GM23248 (cell line): ENCODE measurements at regions not wholly inside any gene's neighbourhood (a gene's known extent, or its start where the extent isn't known, plus 50 kb on each side); places are given as distances from the start of the nearest gene placed in this dataset.

Source experiments
- DNase-seq: peaks from one replicate; pipeline ENCODE4 v3.0.0-alpha.2; 2015
- H2AFZ ChIP-seq: fragments of 200-600 bp; sonication (generic); 2 replicates; pipeline ENCODE4 v1.6.1; 2016; ENCODE audit warnings: antibody characterized with exemption
- H3F3A ChIP-seq: fragments of 200-600 bp; sonication (generic); 2 replicates; pipeline ENCODE4 v1.6.1; 2016; ENCODE audit warnings: mild to moderate bottlenecking, antibody characterized with exemption, mixed run types; ENCODE audit not compliant: insufficient read depth
- H3K27ac ChIP-seq: fragments of 200-600 bp; sonication (generic); 2 replicates; pipeline ENCODE4 v1.5.1; 2016; ENCODE audit warnings: mild to moderate bottlenecking
- H3K27me3 ChIP-seq: fragments of 200-600 bp; sonication (generic); replicated peaks from 2 replicates; pipeline ENCODE4 v1.6.1; 2016; ENCODE audit warnings: mild to moderate bottlenecking; ENCODE audit not compliant: insufficient read depth
- H3K36me3 ChIP-seq: fragments of 200-600 bp; sonication (generic); 2 replicates; pipeline ENCODE4 v1.6.1; 2016; ENCODE audit warnings: low read depth, mild to moderate bottlenecking
- H3K4me1 ChIP-seq: fragments of 200-600 bp; sonication (generic); 2 replicates; pipeline ENCODE4 v1.6.1; 2016; ENCODE audit warnings: mild to moderate bottlenecking; ENCODE audit not compliant: insufficient read depth
- H3K4me2 ChIP-seq: fragments of 200-600 bp; sonication (generic); one replicate; pipeline ENCODE4 v1.6.1; 2016; ENCODE audit warnings: mild to moderate bottlenecking; ENCODE audit not compliant: unreplicated experiment
- H3K4me3 ChIP-seq: fragments of 200-600 bp; sonication (generic); 2 replicates; pipeline ENCODE4 v1.5.1; 2016; ENCODE audit warnings: mild to moderate bottlenecking
- H3K79me2 ChIP-seq: fragments of 200-600 bp; sonication (generic); 2 replicates; pipeline ENCODE4 v1.6.1; 2016; ENCODE audit warnings: mild to moderate bottlenecking; ENCODE audit not compliant: insufficient read depth
- H3K9ac ChIP-seq: fragments of 200-600 bp; sonication (generic); 2 replicates; pipeline ENCODE4 v1.6.1; 2016; ENCODE audit warnings: mild to moderate bottlenecking
- H3K9me2 ChIP-seq: fragments of 200-600 bp; sonication (generic); 2 replicates; pipeline ENCODE4 v1.6.1; 2016; ENCODE audit warnings: mixed run types, mild to moderate bottlenecking, moderate library complexity; ENCODE audit not compliant: insufficient read depth
- H3K9me3 ChIP-seq: fragments of 200-600 bp; sonication (generic); one replicate; pipeline ENCODE4 v1.6.1; 2017; ENCODE audit warnings: low read depth
- H4K20me1 ChIP-seq: fragments of 200-600 bp; sonication (generic); 2 replicates; pipeline ENCODE4 v1.6.0; 2016; ENCODE audit not compliant: insufficient read depth
- EZH2 ChIP-seq: fragments of 200-600 bp; sonication (generic); IDR thresholded peaks from 2 replicates; pipeline ENCODE4 v1.6.1; 2018; ENCODE audit warnings: antibody characterized with exemption, mild to moderate bottlenecking; ENCODE audit not compliant: insufficient read depth, poor library complexity, severe bottlenecking
- EZH2phosphoT487 ChIP-seq: fragments of 200-600 bp; sonication (generic); IDR thresholded peaks from 2 replicates; pipeline ENCODE4 v1.6.1; 2018; ENCODE audit warnings: antibody characterized with exemption, moderate library complexity, mild to moderate bottlenecking, low read depth; ENCODE audit not compliant: insufficient read depth
- WGBS, 2 experiments: methylation state at CpG; one replicate each; pipeline ENCODE4 v1.1.6; 2015 to 2017; ENCODE audit warnings: low lambda C conversion rate in 2 of 2, low coverage in 1 of 2; ENCODE audit errors: missing lambda C conversion rate in 2 of 2; 5-methylcytosine and 5-hydroxymethylcytosine counted together
- in situ Hi-C: fragments of 300-500 bp; cut with MboI; formaldehyde crosslinking; loops from 2 replicates; pipeline ENCODE4 v1.15.0; 2020

DNA sequence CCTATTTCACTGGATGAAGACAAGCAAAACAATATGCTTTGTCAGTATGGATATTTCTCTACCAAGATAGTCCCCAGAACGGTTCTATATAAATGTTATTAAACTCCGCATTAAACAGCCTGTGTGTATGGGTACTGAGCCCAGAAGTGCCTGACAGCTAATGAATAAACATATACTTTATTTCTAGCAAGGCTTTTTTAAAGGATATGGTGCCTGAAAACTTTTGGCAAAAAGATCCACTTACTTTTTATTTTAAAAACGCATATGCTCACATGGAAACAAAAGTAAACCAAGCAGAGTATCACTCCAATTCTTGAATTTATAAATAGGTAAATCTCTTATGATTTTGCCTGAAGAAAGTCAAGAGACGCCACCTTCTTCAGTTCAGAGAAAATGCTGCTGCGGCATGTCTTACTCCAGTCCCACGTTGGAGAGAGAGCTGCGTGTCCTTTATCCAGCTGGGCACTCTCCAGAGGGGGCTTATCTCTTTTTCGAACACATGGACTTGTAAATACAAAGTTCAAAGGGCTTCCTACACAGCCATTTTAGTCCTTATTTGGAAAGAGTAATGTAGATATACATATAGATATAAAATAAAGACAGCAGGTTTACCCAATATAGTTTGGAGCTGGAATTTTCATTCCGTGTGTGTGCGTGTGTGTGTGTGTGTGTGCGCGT, 264.2 kb downstream of the ADAMTS20 start:
- H3K4me2 ChIP-seq: no peak overlapping the region
- H3K27me3 ChIP-seq: no peaks in the 10 kb centered on the region
- no peaks in the 10 kb centered on the region for H3K9me3 ChIP-seq
- no peak overlapping the region for H3K27ac ChIP-seq
- H2AFZ ChIP-seq: no peak overlapping the region
- H3K9ac ChIP-seq: no peak overlapping the region
- no peak overlapping the region for H3K4me3 ChIP-seq
- H3K36me3 ChIP-seq: no peaks in the 10 kb centered on the region
- DNase-seq: no peak
- no peaks in the 10 kb centered on the region for H3K9me2 ChIP-seq
- in situ Hi-C loops: loop anchor here (25.0 kb wide), 1 partner anchor 1151 kb away; the partner anchor contains the start of gene GXYLT1
- no peaks in the 10 kb centered on the region for H3K79me2 ChIP-seq
- no peaks in the 10 kb centered on the region for H4K20me1 ChIP-seq
- H3F3A ChIP-seq: peaks cover 73% of the 10 kb centered on the region
- 95 to 96% methylated on average over 12 of the region's 12 CpGs for WGBS, 2 experiments
- peaks cover 75% of the 10 kb centered on the region for H3K4me1 ChIP-seq
- TF ChIP-seq EZH2: no peak
- no peak for TF ChIP-seq EZH2phosphoT487

DNA sequence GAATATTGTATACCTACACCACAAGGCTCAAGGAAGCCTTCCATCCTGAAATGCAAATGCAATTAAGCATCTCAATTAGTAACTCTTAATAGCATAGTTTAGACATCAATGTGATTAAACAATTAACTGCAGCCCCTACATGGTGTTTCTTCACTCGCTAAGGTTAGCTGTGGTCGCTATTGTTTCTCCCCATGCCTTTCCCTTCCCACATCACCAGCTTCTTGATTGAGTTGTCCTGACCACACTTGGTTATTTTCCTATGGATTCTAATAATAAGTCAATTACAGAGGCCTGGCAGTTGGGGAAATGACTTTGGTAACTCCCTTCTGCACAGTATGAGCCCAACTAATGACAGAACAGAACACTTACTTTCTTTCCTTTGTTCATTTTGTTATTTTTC, 265.0 kb downstream of the ADAMTS20 start:
- Histone ChIP-seq H3K27ac (no peak overlapping the region), H3K9ac (no peak overlapping the region), H2AFZ (no peak overlapping the region), H3K4me3 (no peak overlapping the region), H3K4me1 (peaks cover 74% of the 10 kb centered on the region), H3F3A (peaks cover 65% of the 10 kb centered on the region), H3K79me2 (no peaks in the 10 kb centered on the region), H4K20me1 (no peaks in the 10 kb centered on the region), H3K27me3 (no peaks in the 10 kb centered on the region), H3K4me2 (no peak overlapping the region), H3K9me3 (no peaks in the 10 kb centered on the region), H3K9me2 (no peaks in the 10 kb centered on the region), H3K36me3 (no peaks in the 10 kb centered on the region)
- 95 to 98% methylated on average over 2 of the region's 2 CpGs for WGBS, 2 experiments
- in situ Hi-C loops: loop anchor here (25.0 kb wide), 1 partner anchor 1150 kb away; the partner anchor contains the start of gene GXYLT1
- TF ChIP-seq EZH2 (no peak), EZH2phosphoT487 (no peak)
- no peak for DNase-seq

DNA sequence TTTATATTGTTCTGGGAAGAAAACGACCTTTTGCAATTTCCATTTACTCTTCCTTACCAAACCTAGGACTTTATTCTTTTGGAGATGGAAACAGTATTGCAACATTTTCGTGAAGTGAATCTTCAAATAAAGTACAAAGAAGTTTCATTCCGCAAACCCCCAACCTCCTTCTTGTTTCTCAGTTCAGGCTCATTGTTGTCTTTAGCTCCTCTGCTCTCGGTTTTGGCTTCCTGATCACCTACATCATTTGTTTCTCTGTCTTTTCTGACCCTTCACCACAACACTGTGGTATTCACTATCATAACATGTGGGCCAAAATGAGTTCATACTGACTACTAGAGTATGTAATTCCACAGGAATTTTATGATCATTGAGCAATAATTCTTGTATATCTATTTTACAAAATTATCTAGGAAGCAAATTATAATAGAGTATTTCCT, 266.8 kb downstream of the ADAMTS20 start:
- Histone ChIP-seq H3F3A (peaks cover 49% of the 10 kb centered on the region), H3K4me1 (peaks cover 68% of the 10 kb centered on the region), H4K20me1 (no peaks in the 10 kb centered on the region), H3K9me2 (no peaks in the 10 kb centered on the region), H3K27me3 (no peaks in the 10 kb centered on the region), H3K4me3 (peak overlapping the region; percentile 11), H3K9me3 (no peaks in the 10 kb centered on the region), H3K27ac (peak overlapping the region; percentile 58), H2AFZ (no peak overlapping the region), H3K36me3 (no peaks in the 10 kb centered on the region), H3K79me2 (no peaks in the 10 kb centered on the region), H3K4me2 (peak overlapping the region; percentile 63), H3K9ac (no peak overlapping the region)
- in situ Hi-C loops: loop anchor here (25.0 kb wide), 1 partner anchor 1148 kb away; the partner anchor contains the start of gene GXYLT1
- TF ChIP-seq EZH2 (no peak), EZH2phosphoT487 (peak; percentile 94)
- peak; percentile 96 for DNase-seq
- WGBS, 2 experiments: 1% methylated on average over 4 of the region's 4 CpGs

DNA sequence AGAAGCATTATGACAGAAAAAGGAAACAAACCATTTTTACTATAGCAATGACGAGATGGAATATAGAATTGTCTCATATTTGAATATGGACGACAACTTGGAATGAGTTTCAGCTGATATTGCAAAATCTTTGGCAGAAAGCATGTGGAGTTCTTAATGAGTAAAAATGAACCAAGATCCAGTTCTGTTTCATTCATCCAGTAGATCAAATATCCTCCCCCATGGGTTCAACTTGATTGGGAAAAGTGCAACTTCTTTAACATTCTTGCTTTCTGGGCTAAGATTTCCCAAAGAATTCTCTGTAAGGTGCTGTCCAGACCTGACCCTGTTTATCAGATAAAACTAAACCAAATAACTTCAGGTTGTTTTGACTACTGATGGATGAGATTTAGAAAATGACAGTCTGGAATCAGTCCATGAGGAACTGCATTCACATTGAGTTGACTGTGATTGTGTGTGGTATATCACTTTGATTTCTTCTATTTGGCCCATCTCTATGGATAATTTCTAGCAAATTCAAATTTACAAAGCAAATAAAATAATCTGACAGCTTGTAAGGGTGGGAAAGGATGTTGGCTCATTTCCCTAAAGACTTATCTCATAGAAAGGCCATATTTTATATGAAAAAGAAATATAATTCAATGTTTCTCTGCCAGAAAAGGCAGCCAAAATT, 267.4 kb downstream of the ADAMTS20 start:
- H4K20me1 ChIP-seq: no peaks in the 10 kb centered on the region
- no peak for TF ChIP-seq EZH2phosphoT487
- no peak for TF ChIP-seq EZH2
- H3F3A ChIP-seq: peaks cover 43% of the 10 kb centered on the region
- no peaks in the 10 kb centered on the region for H3K9me2 ChIP-seq
- peak overlapping the region; percentile 61 for H3K4me2 ChIP-seq
- 26 to 38% methylated on average over 2 of the region's 2 CpGs for WGBS, 2 experiments
- no peaks in the 10 kb centered on the region for H3K79me2 ChIP-seq
- no peaks in the 10 kb centered on the region for H3K27me3 ChIP-seq
- H3K9me3 ChIP-seq: no peaks in the 10 kb centered on the region
- H3K4me1 ChIP-seq: peaks cover 62% of the 10 kb centered on the region
- peak overlapping the region; percentile 58 for H3K27ac ChIP-seq
- no peak overlapping the region for H2AFZ ChIP-seq
- peak; percentile 31 for DNase-seq
- peak overlapping the region; percentile 11 for H3K4me3 ChIP-seq
- H3K9ac ChIP-seq: no peak overlapping the region
- no peaks in the 10 kb centered on the region for H3K36me3 ChIP-seq
- in situ Hi-C loops: loop anchor here (25.0 kb wide), 1 partner anchor 1147 kb away; the partner anchor contains the start of gene GXYLT1
